ENCODE measurements at regions not wholly inside any gene's neighbourhood (a gene's known extent, or its start where the extent isn't known, plus 50 kb on each side); places are given as distances from the start of the nearest gene placed in this dataset.

DNA sequence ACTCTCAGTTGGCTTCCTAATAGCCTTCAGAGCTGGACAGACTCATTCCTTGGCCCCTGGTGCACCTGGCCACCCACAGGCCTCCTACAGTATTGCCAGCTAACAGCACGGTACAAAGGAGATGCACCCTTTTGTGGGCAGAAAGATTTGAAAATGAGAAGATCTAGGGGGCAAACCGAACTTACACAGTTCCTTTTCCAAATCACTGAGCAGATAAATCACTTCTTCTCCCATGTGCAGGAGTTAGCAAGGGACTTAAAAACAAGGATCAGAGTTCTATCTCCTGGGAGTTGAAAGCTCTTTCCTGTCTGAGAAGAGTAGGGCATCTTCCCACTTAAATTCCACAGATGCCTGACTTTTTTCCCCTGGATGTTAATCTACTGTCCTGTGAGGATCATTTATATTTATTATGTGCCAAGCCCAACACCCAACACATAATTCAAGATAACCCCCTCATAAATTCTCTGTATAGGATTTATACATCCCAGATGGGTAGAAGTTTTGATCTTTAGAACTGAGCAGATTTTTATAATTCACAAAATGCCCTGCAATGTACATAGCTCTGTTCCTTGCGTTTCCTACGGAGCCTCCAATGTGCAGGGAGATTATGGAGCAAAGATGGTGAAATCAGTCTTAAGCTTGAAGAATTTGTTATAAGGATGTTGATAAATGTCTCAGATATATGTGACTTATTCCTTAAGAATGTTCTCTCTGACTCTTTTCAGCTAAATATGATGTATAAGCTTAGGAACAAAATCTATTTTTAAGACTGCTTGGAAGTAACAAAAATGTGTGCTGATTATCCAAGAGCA lies 207.2 kb upstream of the DAPK1 start:
- Histone ChIP-seq H3K27me3 (ENCODE audit: control insufficient read depth in 3 of 3, insufficient read depth in 3 of 3, low read length in 2 of 3) (no peaks in the 10 kb centered on the region), H3K9ac (ENCODE audit: insufficient read depth in 1 of 2, low read length in 2 of 2) (no peak overlapping the region), H3K9me3 (ENCODE audit: control insufficient read depth in 4 of 4, insufficient read depth in 3 of 4, low read length in 3 of 4) (no peaks in the 10 kb centered on the region), H3K36me3 (ENCODE audit: control insufficient read depth in 4 of 4, insufficient read depth in 4 of 4, low read length in 4 of 4) (no peaks in the 10 kb centered on the region), H3K4me1 (ENCODE audit: control insufficient read depth in 5 of 5, insufficient read depth in 5 of 5, low read length in 5 of 5) (peaks cover 0 to 7% (median 0%) of the 10 kb centered on the region in 5 donors), H3K27ac (ENCODE audit: low read depth in 1 of 2, low read length in 1 of 2) (no peak overlapping the region), H3K4me3 (no peak overlapping the region)
- WGBS, 2 donors = 78 to 82% methylated on average over 4 of the region's 4 CpGs
- DNase-seq (no peak), ATAC-seq (ENCODE audit: insufficient read depth, low FRiP score) (no peak)
- no peak for TF ChIP-seq CTCF (IDR thresholded peaks at IDR 0.05; ENCODE audit: control extremely low read depth, extremely low read depth)

DNA sequence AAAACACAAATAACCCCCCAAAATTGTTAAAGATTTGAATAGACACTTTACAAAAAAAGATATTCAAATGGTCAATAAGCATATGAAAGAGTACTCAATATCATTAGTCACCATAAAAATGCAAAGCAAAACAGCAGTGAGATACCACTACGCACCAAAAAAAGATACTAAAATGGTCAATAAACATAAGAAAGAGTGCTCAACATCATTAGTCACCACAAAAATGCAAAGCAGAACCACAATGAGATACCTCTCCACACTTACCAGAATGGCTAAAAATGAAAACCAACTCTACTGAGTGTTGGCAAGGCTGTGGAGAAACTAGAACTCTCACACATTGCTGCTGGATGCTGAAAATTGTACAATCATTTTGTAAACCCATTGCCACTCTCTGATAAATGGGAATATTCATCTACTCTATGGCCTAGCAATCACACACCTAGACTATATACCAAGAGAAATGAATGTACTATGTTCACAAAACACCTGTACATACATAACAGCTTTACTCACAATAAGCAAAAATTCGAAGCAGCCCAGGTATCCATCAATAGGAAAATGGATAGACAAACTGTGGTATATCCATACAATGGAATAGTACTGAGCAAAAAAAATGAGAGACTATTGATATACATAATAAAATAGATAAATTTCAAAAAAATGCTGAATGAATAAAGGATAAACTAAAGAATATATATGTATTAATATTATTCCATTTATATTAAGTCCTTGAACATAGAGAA lies 205.0 kb upstream of the DAPK1 start:
- H3K27ac ChIP-seq (ENCODE audit: low read depth in 1 of 2, low read length in 1 of 2) = no peak overlapping the region
- DNase-seq (no peak), ATAC-seq (ENCODE audit: insufficient read depth, low FRiP score) (no peak)
- no peaks in the 10 kb centered on the region for H3K9me3 ChIP-seq (ENCODE audit: control insufficient read depth in 4 of 4, insufficient read depth in 3 of 4, low read length in 3 of 4)
- no peak for TF ChIP-seq CTCF (IDR thresholded peaks at IDR 0.05; ENCODE audit: control extremely low read depth, extremely low read depth)
- no peak overlapping the region for H3K9ac ChIP-seq (ENCODE audit: insufficient read depth in 1 of 2, low read length in 2 of 2)
- no peak overlapping the region for H3K4me3 ChIP-seq
- no peaks in the 10 kb centered on the region for H3K27me3 ChIP-seq (ENCODE audit: control insufficient read depth in 3 of 3, insufficient read depth in 3 of 3, low read length in 2 of 3)
- 67 to 89% methylated on average over 2 of the region's 2 CpGs for WGBS, 2 donors
- H3K4me1 ChIP-seq (ENCODE audit: control insufficient read depth in 5 of 5, insufficient read depth in 5 of 5, low read length in 5 of 5) = peaks cover 0 to 3% (median 0%) of the 10 kb centered on the region in 5 donors
- no peaks in the 10 kb centered on the region for H3K36me3 ChIP-seq (ENCODE audit: control insufficient read depth in 4 of 4, insufficient read depth in 4 of 4, low read length in 4 of 4)

DNA sequence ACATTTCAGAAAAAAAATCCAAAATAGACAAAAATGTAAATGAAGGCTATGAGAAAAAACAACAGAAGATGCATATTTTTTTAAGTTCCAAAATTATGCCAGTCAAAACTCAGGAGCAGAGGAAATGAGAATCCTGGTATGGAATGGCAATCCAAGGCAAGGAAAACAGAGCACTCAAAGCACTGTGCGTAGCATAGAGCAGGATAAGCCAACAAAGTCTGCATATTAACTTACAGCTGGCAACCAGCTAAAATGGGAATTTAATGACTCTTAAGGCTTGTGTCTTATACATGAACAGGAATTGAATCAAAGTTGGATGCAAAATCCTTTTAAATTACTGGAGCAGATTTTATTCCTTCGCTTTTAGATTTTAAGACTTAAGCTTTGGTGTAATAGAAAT lies 203.5 kb upstream of the DAPK1 start:
- H3K4me3 ChIP-seq = no peak overlapping the region
- H3K9me3 ChIP-seq (ENCODE audit: control insufficient read depth in 4 of 4, insufficient read depth in 3 of 4, low read length in 3 of 4) = no peaks in the 10 kb centered on the region
- peak in 2 of 3 donors; percentile 62 to 84 for DNase-seq
- H3K9ac ChIP-seq (ENCODE audit: insufficient read depth in 1 of 2, low read length in 2 of 2) = no peak overlapping the region
- ATAC-seq (ENCODE audit: insufficient read depth, low FRiP score) = no peak
- H3K27me3 ChIP-seq (ENCODE audit: control insufficient read depth in 3 of 3, insufficient read depth in 3 of 3, low read length in 2 of 3) = no peaks in the 10 kb centered on the region
- no peak overlapping the region for H3K27ac ChIP-seq (ENCODE audit: low read depth in 1 of 2, low read length in 1 of 2)
- peaks cover 0 to 3% (median 0%) of the 10 kb centered on the region in 5 donors for H3K4me1 ChIP-seq (ENCODE audit: control insufficient read depth in 5 of 5, insufficient read depth in 5 of 5, low read length in 5 of 5)
- no peak for TF ChIP-seq CTCF (IDR thresholded peaks at IDR 0.05; ENCODE audit: control extremely low read depth, extremely low read depth)
- WGBS, 2 donors = 94 to 96% methylated on average over 2 of the region's 2 CpGs
- H3K36me3 ChIP-seq (ENCODE audit: control insufficient read depth in 4 of 4, insufficient read depth in 4 of 4, low read length in 4 of 4) = no peaks in the 10 kb centered on the region

Measured in lung (tissue), 11 donors.